PFSK-1 (cell line): ENCODE measurements at regions not wholly inside any gene's neighbourhood (a gene's known extent, or its start where the extent isn't known, plus 50 kb on each side); places are given as distances from the start of the nearest gene placed in this dataset.

Experiments used
- FOXP2 ChIP-seq: optimal IDR thresholded peaks from 2 replicates; pipeline ENCODE3; 2011; ENCODE audit warnings: borderline replicate concordance, control low read depth, inconsistent platforms; ENCODE audit not compliant: insufficient read depth; ENCODE audit errors: extremely low read length, extremely low read depth
- POLR2AphosphoS5 ChIP-seq: IDR thresholded peaks from 2 replicates; pipeline ENCODE4 v1.6.1; 2012; ENCODE audit warnings: low read depth, mild to moderate bottlenecking, control low read depth, low read length, moderate library complexity
- SIN3A ChIP-seq: IDR thresholded peaks from 2 replicates; pipeline ENCODE4 v1.6.1; 2012; ENCODE audit warnings: mild to moderate bottlenecking, low read length, moderate library complexity, borderline replicate concordance; ENCODE audit not compliant: insufficient read depth

DNA sequence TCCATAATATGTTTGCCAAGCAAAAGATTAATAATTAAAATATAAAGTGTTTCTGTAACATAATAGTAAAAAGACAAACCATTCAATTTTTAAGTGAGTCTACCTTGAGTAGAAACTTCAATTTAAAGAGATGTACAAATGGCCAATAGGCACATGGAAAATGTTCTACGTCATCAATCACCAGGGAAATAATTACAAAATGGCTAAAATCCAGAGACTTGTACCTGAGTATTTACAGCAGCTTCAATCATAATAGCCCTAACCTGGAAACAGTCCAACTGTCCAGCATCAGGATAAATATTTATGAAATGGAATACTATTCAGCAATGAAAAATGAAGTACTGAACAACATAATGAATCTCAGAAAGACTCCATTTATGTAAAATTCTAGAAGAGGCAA, 95.5 kb upstream of the FAR2 start:
- no peak for TF ChIP-seq FOXP2
- TF ChIP-seq POLR2AphosphoS5: no peak
- TF ChIP-seq SIN3A: no peak
